ENCODE measurements at regions not wholly inside any gene's neighbourhood (a gene's known extent, or its start where the extent isn't known, plus 50 kb on each side); places are given as distances from the start of the nearest gene placed in this dataset.

GRCh38 chr12:75655315-75655806 is 144.0 kb upstream of the KRR1 start:
- TF ChIP-seq CTCF (conservative IDR thresholded peaks at IDR 0.05 in 1 of 2, IDR thresholded peaks at IDR 0.05 in 1 of 2; ENCODE audit: low read depth in 1 of 2, low read length in 2 of 2): no peak
- no peak for TF ChIP-seq EZH2 (IDR thresholded peaks at IDR 0.05; ENCODE audit: low read length, missing control alignments)
